ENCODE measurements at regions not wholly inside any gene's neighbourhood (a gene's known extent, or its start where the extent isn't known, plus 50 kb on each side); places are given as distances from the start of the nearest gene placed in this dataset.

GRCh38 chr4:148522995-148523394 is 80.8 kb upstream of the NR3C2 start:
- DNase-seq, result no peak
- no peak overlapping the region for H3K4me3 Mint-ChIP-seq

GRCh38 chr4:148515248-148515647 is 73.0 kb upstream of the NR3C2 start:
- no peak overlapping the region for H3K4me3 ChIP-seq (ENCODE audit: low read length)
- no peaks in the 10 kb centered on the region for H3K27me3 ChIP-seq (ENCODE audit: control insufficient read depth, insufficient read depth, low read length)
- DNase-seq (no peak), ATAC-seq (no peak)
- H3K9me3 ChIP-seq (ENCODE audit: control insufficient read depth, insufficient read depth, low read length), result no peaks in the 10 kb centered on the region
- intact Hi-C loops (cut with micrococcal nuclease), result no loop called here
- no peak overlapping the region for H3K27ac ChIP-seq (ENCODE audit: low read length)
- no peaks in the 10 kb centered on the region for H3K27me3 Mint-ChIP-seq (ENCODE audit: low read depth in 2 of 2)
- H3K4me3 Mint-ChIP-seq, result no peak overlapping the region
- H3K4me1 ChIP-seq (ENCODE audit: control insufficient read depth, insufficient read depth, low read length), result no peaks in the 10 kb centered on the region
- TF ChIP-seq CTCF (IDR thresholded peaks at IDR 0.05), result no peak
- WGBS (ENCODE audit: insufficient coverage), result no CpG with 5 or more reads among the region's 1 CpG
- no peak overlapping the region for H3K27ac Mint-ChIP-seq
- peaks cover 2 to 4% of the 10 kb centered on the region in 2 donors for H3K9me3 Mint-ChIP-seq
- H3K4me1 Mint-ChIP-seq, result no peaks in the 10 kb centered on the region
- no peaks in the 10 kb centered on the region for H3K36me3 Mint-ChIP-seq
- no peaks in the 10 kb centered on the region for H3K36me3 ChIP-seq (ENCODE audit: control insufficient read depth, insufficient read depth, low read length)

More at GRCh38 chr4:148522995-148523394, 80.8 kb upstream of the NR3C2 start:
- 98% methylated on average over 4 of the region's 4 CpGs for WGBS (ENCODE audit: insufficient coverage)
- Mint-ChIP-seq H3K27me3 (ENCODE audit: low read depth in 2 of 2) (no peaks in the 10 kb centered on the region), H3K27ac (no peak overlapping the region), H3K9me3 (peaks cover 2 to 11% of the 10 kb centered on the region in 2 donors), H3K4me1 (no peaks in the 10 kb centered on the region), H3K36me3 (no peaks in the 10 kb centered on the region)
- intact Hi-C loops (cut with micrococcal nuclease), result no loop called here
- TF ChIP-seq CTCF (IDR thresholded peaks at IDR 0.05), result no peak
- no peaks in the 10 kb centered on the region for H3K36me3 ChIP-seq (ENCODE audit: control insufficient read depth, insufficient read depth, low read length)
- no peak for ATAC-seq
- no peaks in the 10 kb centered on the region for H3K9me3 ChIP-seq (ENCODE audit: control insufficient read depth, insufficient read depth, low read length)
- no peak overlapping the region for H3K4me3 ChIP-seq (ENCODE audit: low read length)
- H3K4me1 ChIP-seq (ENCODE audit: control insufficient read depth, insufficient read depth, low read length), result no peaks in the 10 kb centered on the region
- no peak overlapping the region for H3K27ac ChIP-seq (ENCODE audit: low read length)
- no peaks in the 10 kb centered on the region for H3K27me3 ChIP-seq (ENCODE audit: control insufficient read depth, insufficient read depth, low read length)

- Mint-ChIP-seq H3K9me3 (peaks cover 1 to 2% of the 10 kb centered on the region in 2 donors), H3K4me1 (no peaks in the 10 kb centered on the region), H3K27me3 (ENCODE audit: low read depth in 2 of 2) (no peaks in the 10 kb centered on the region), H3K27ac (no peak overlapping the region), H3K4me3 (no peak overlapping the region), H3K36me3 (no peaks in the 10 kb centered on the region)
- TF ChIP-seq CTCF (IDR thresholded peaks at IDR 0.05), result no peak
- Histone ChIP-seq H3K9me3 (ENCODE audit: control insufficient read depth, insufficient read depth, low read length) (no peaks in the 10 kb centered on the region), H3K36me3 (ENCODE audit: control insufficient read depth, insufficient read depth, low read length) (no peaks in the 10 kb centered on the region), H3K4me1 (ENCODE audit: control insufficient read depth, insufficient read depth, low read length) (no peaks in the 10 kb centered on the region), H3K27me3 (ENCODE audit: control insufficient read depth, insufficient read depth, low read length) (no peaks in the 10 kb centered on the region), H3K27ac (ENCODE audit: low read length) (no peak overlapping the region), H3K4me3 (ENCODE audit: low read length) (no peak overlapping the region)
- 100% methylated on average over 2 of the region's 2 CpGs for WGBS (ENCODE audit: insufficient coverage)
- ATAC-seq (no peak), DNase-seq (no peak)
- intact Hi-C loops (cut with micrococcal nuclease), result no loop called here
Measured at GRCh38 chr4:148514581-148514980, 72.4 kb upstream of the NR3C2 start.

GRCh38 chr4:148514041-148514440 is 71.8 kb upstream of the NR3C2 start:
- DNase-seq (no peak), ATAC-seq (no peak)
- Histone ChIP-seq H3K4me3 (ENCODE audit: low read length) (no peak overlapping the region), H3K9me3 (ENCODE audit: control insufficient read depth, insufficient read depth, low read length) (no peaks in the 10 kb centered on the region), H3K4me1 (ENCODE audit: control insufficient read depth, insufficient read depth, low read length) (no peaks in the 10 kb centered on the region), H3K36me3 (ENCODE audit: control insufficient read depth, insufficient read depth, low read length) (no peaks in the 10 kb centered on the region), H3K27me3 (ENCODE audit: control insufficient read depth, insufficient read depth, low read length) (no peaks in the 10 kb centered on the region), H3K27ac (ENCODE audit: low read length) (no peak overlapping the region)
- no CpG with 5 or more reads among the region's 1 CpG for WGBS (ENCODE audit: insufficient coverage)
- Mint-ChIP-seq H3K4me3 (no peak overlapping the region), H3K9me3 (peaks cover 0 to 2% of the 10 kb centered on the region in 2 donors), H3K27ac (no peak overlapping the region), H3K36me3 (no peaks in the 10 kb centered on the region), H3K27me3 (ENCODE audit: low read depth in 2 of 2) (no peaks in the 10 kb centered on the region), H3K4me1 (no peaks in the 10 kb centered on the region)
- no peak for TF ChIP-seq CTCF (IDR thresholded peaks at IDR 0.05)
- intact Hi-C loops (cut with micrococcal nuclease), result no loop called here

Measured in natural killer cell (primary cell).